Activated B cell treated with CpG ODN at 0.5 μM for 24 hours (primary cell): ENCODE measurements at regions not wholly inside any gene's neighbourhood (a gene's known extent, or its start where the extent isn't known, plus 50 kb on each side); places are given as distances from the start of the nearest gene placed in this dataset.

Source experiments
- ATAC-seq: fragments of 200-7000 bp; cut with Tn5 transposase; one replicate; pipeline ENCODE4 v1.10.0; 2021; ENCODE audit warnings: low read depth, mild to moderate bottlenecking, moderate library complexity
- CTCF ChIA-PET: fragments of 350-600 bp; sonication (Branson Sonifier 250); formaldehyde crosslinking; loops from one replicate; lab custom pipeline; 2021; ENCODE audit warnings: antibody characterized with exemption; lab: Charles Lee
- POLR2A ChIA-PET: fragments of 350-600 bp; sonication (Branson Sonifier 250); formaldehyde crosslinking; loops from one replicate; lab custom pipeline; 2021; ENCODE audit warnings: antibody characterized with exemption; lab: Charles Lee
- DNase-seq: peaks from one replicate; pipeline ENCODE4 v3.0.0; 2022
- H3K27ac Mint-ChIP-seq: one replicate; pipeline ENCODE4 v1.8.0; 2020; ENCODE audit warnings: mixed read lengths
- H3K27me3 Mint-ChIP-seq: one replicate; pipeline ENCODE4 v1.8.0; 2021; ENCODE audit warnings: mixed read lengths
- H3K36me3 Mint-ChIP-seq: one replicate; pipeline ENCODE4 v1.8.0; 2021; ENCODE audit warnings: low read depth, mixed read lengths
- H3K4me1 Mint-ChIP-seq: one replicate; pipeline ENCODE4 v1.8.0; 2021; ENCODE audit warnings: mixed read lengths
- H3K4me3 Mint-ChIP-seq: one replicate; pipeline ENCODE4 v1.8.0; 2020; ENCODE audit warnings: mild to moderate bottlenecking, mixed read lengths
- H3K9me3 Mint-ChIP-seq: one replicate; pipeline ENCODE4 v1.8.0; 2020; ENCODE audit warnings: mixed read lengths
- CTCF ChIP-seq: fragments of 200-600 bp; IDR thresholded peaks from one replicate; pipeline ENCODE4 v1.8.0; 2022; ENCODE audit warnings: antibody characterized with exemption, mild to moderate bottlenecking
- intact Hi-C: fragments of 100-400 bp; cut with micrococcal nuclease; formaldehyde crosslinking; loops from one replicate; pipeline ENCODE4 v1.15.1; 2024

DNA sequence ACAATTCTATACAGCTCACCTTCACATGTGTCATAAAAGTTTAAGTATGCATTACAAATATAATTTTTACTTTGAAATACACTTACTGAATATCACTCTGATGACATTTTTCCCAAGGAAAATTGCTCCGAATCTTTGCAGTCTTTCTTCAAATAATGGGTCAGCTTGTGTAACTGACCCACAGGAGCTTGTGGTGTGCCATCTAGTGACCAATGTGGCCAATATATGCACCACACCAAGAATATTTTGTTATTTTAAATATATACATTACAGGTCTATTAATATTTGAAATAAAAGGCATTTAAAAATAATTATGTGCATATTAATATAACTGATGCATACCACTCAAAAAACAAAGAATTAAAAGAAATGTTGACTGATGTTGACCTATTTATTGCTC is 271.4 kb downstream of the TBX15 start:
- no peaks in the 10 kb centered on the region for H3K4me1 Mint-ChIP-seq
- ATAC-seq = no peak
- intact Hi-C loops = no loop called here
- ChIA-PET POLR2A (no interaction called here), CTCF (no interaction called here)
- H3K4me3 Mint-ChIP-seq = no peak overlapping the region
- no peaks in the 10 kb centered on the region for H3K36me3 Mint-ChIP-seq
- DNase-seq = no peak
- H3K27ac Mint-ChIP-seq = no peak overlapping the region
- no peaks in the 10 kb centered on the region for H3K9me3 Mint-ChIP-seq
- H3K27me3 Mint-ChIP-seq = no peaks in the 10 kb centered on the region
- no peak for TF ChIP-seq CTCF

DNA sequence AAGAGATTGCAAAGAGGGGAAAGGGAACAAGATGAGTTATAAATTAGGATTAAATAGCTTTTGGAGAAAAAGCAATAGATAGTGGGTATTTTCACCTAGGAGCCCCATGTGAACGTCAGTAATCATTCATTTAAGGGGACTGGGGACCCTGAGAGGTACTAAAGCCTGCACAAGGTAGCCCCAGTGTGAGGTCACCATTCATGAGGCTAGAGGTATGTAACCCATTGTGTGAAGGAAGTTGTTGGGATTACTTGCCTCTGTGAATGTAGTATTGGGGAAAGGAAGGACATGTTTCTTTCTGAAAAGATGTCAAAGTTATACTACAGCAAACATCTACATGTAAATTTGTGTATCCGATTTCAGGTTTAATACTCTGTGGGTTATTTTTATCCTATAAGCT is 276.8 kb downstream of the TBX15 start:
- ChIA-PET CTCF (no interaction called here), POLR2A (no interaction called here)
- no peak for ATAC-seq
- H3K4me1 Mint-ChIP-seq = no peaks in the 10 kb centered on the region
- no peak for DNase-seq
- intact Hi-C loops = no loop called here
- H3K9me3 Mint-ChIP-seq = no peaks in the 10 kb centered on the region
- H3K27me3 Mint-ChIP-seq = no peaks in the 10 kb centered on the region
- TF ChIP-seq CTCF = no peak
- H3K36me3 Mint-ChIP-seq = no peaks in the 10 kb centered on the region
- H3K27ac Mint-ChIP-seq = no peak overlapping the region
- H3K4me3 Mint-ChIP-seq = no peak overlapping the region

DNA sequence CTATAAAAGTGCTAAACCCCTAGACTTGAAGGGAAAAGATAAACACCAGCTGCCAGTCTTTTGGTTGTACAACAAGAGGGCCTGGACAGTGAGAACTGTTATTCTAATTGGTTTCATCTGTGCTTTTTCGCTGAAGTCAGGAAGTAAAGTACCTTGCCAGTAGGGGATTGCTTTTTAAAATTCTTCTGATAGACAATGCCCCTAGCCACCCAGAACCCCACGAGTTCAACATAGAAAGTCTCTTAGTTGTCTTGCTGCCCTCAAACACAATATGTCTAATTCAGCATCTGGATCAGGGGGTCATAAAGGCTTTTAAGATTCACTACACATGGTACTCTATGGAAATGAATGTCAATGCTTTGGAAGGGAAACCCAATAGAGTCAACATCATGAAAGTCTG is 289.2 kb downstream of the TBX15 start:
- no peak for TF ChIP-seq CTCF
- intact Hi-C loops = no loop called here
- DNase-seq (no peak), ATAC-seq (no peak)
- H3K27me3 Mint-ChIP-seq = no peaks in the 10 kb centered on the region
- H3K4me1 Mint-ChIP-seq = no peaks in the 10 kb centered on the region
- no peak overlapping the region for H3K27ac Mint-ChIP-seq
- CTCF ChIA-PET = no interaction called here
- peaks cover 7% of the 10 kb centered on the region for H3K9me3 Mint-ChIP-seq
- H3K4me3 Mint-ChIP-seq = no peak overlapping the region
- H3K36me3 Mint-ChIP-seq = no peaks in the 10 kb centered on the region
- POLR2A ChIA-PET = no interaction called here

- no peaks in the 10 kb centered on the region for H3K36me3 Mint-ChIP-seq
- no peaks in the 10 kb centered on the region for H3K9me3 Mint-ChIP-seq
- no peak for TF ChIP-seq CTCF
- H3K27ac Mint-ChIP-seq = no peak overlapping the region
- intact Hi-C loops = no loop called here
- H3K4me3 Mint-ChIP-seq = no peak overlapping the region
- ATAC-seq (no peak), DNase-seq (no peak)
- ChIA-PET CTCF (no interaction called here), POLR2A (no interaction called here)
- no peaks in the 10 kb centered on the region for H3K27me3 Mint-ChIP-seq
- H3K4me1 Mint-ChIP-seq = no peaks in the 10 kb centered on the region
Measured at GRCh38 chr1:118692143-118692542, 296.0 kb downstream of the TBX15 start.

GRCh38 chr1:118688891-118689290 is 299.3 kb downstream of the TBX15 start:
- no peak for TF ChIP-seq CTCF
- Mint-ChIP-seq H3K4me1 (no peaks in the 10 kb centered on the region), H3K27ac (no peak overlapping the region), H3K4me3 (no peak overlapping the region), H3K27me3 (no peaks in the 10 kb centered on the region), H3K9me3 (no peaks in the 10 kb centered on the region), H3K36me3 (no peaks in the 10 kb centered on the region)
- POLR2A ChIA-PET = no interaction called here
- DNase-seq = no peak
- intact Hi-C loops = no loop called here
- CTCF ChIA-PET = no interaction called here
- ATAC-seq = no peak
